GM12878 (cell line): ENCODE measurements at regions not wholly inside any gene's neighbourhood (a gene's known extent, or its start where the extent isn't known, plus 50 kb on each side); places are given as distances from the start of the nearest gene placed in this dataset.

Experiments used
- ATAC-seq: fragments of 200-7000 bp; cut with Tn5 transposase; 3 replicates; pipeline ENCODE4 v1.9.1; 2020; ENCODE audit warnings: mild to moderate bottlenecking, moderate library complexity
- BruUV-seq: library from RNA; stranded (reverse); fragments of 400-500 nt; replicated peaks from 2 replicates; lab custom pipeline; 2021; lab: Mats Ljungman, UMichigan
- CTCF ChIA-PET: fragments of 300-600 bp; sonication (Branson Sonifier 250); formaldehyde crosslinking; extraction: SDS; loops from one replicate; lab custom pipeline; 2021; ENCODE audit warnings: inconsistent platforms; lab: Yijun Ruan, JAX
- POLR2A ChIA-PET: fragments of 350-600 bp; formaldehyde crosslinking; extraction: SDS; loops from one replicate; lab custom pipeline; 2021; ENCODE audit warnings: inconsistent platforms; lab: Charles Lee
- RAD21 ChIA-PET: fragments of 300-600 bp; sonication (Branson Sonifier 250); formaldehyde crosslinking; loops from one replicate; lab custom pipeline; 2023; ENCODE audit warnings: antibody characterized with exemption; ENCODE audit not compliant: unreplicated experiment; lab: Charles Lee
- SMC1A ChIA-PET: fragments of 300-600 bp; sonication (Branson Sonifier 250); formaldehyde crosslinking; loops from one replicate; lab custom pipeline; 2023; ENCODE audit not compliant: unreplicated experiment, uncharacterized antibody; lab: Charles Lee
- DNase-seq: peaks from one replicate; pipeline ENCODE4 v3.0.0-alpha.2; 2011; ENCODE audit warnings: low read depth, low spot score
- FAIRE-seq: peaks from 3 replicates; lab custom pipeline; 2011; peaks lifted over from hg19 to GRCh38; lab: Jason Lieb, UNC
- H2AFZ ChIP-seq: 2 replicates; pipeline ENCODE4 v1.6.0; 2011; ENCODE audit warnings: low read depth, low read length, control low read depth; ENCODE audit not compliant: control insufficient read depth
- H3K27ac ChIP-seq: 2 replicates; pipeline ENCODE4 v1.5.1; 2011; ENCODE audit warnings: control low read depth; ENCODE audit not compliant: control insufficient read depth, insufficient read depth
- H3K27me3 ChIP-seq, 2 experiments: replicated peaks in 1 of 2; 2 replicates each; pipeline versions ENCODE4 v1.6.0 to v1.6.1; 2011; ENCODE audit warnings: low read length in 1 of 2; ENCODE audit not compliant: control insufficient read depth in 2 of 2, insufficient read depth in 2 of 2
- H3K36me3 ChIP-seq, 2 experiments: 2 replicates each; pipeline ENCODE4 v1.5.1; 2011; ENCODE audit warnings: low read length in 1 of 2; ENCODE audit not compliant: control insufficient read depth in 2 of 2, insufficient read depth in 2 of 2
- H3K4me1 ChIP-seq: 2 replicates; pipeline ENCODE4 v1.6.1; 2011; ENCODE audit warnings: mild to moderate bottlenecking, low read length, moderate library complexity, mixed read lengths; ENCODE audit not compliant: control insufficient read depth, insufficient read depth
- H3K4me2 ChIP-seq: 2 replicates; pipeline ENCODE4 v1.6.0; 2011; ENCODE audit warnings: control low read depth; ENCODE audit not compliant: control insufficient read depth, insufficient read depth
- H3K4me3 ChIP-seq: fragments of 200-600 bp; sonication (generic); 2 replicates; pipeline ENCODE4 v1.5.1; 2016
- H3K79me2 ChIP-seq: 2 replicates; pipeline ENCODE4 v1.6.0; 2011; ENCODE audit warnings: low read length; ENCODE audit not compliant: control insufficient read depth, insufficient read depth
- H3K9ac ChIP-seq: 2 replicates; pipeline ENCODE4 v1.8.0; 2011; ENCODE audit warnings: low read length, control low read depth, mixed read lengths; ENCODE audit not compliant: control insufficient read depth, insufficient read depth
- H3K9me3 ChIP-seq: replicated peaks from 3 replicates; pipeline ENCODE4 v1.5.1; 2011; ENCODE audit warnings: mild to moderate bottlenecking, low read length; ENCODE audit not compliant: control insufficient read depth, insufficient read depth
- H4K20me1 ChIP-seq: 2 replicates; pipeline ENCODE4 v1.6.0; 2011; ENCODE audit not compliant: control insufficient read depth, insufficient read depth
- DPF2 ChIP-seq: fragments of 450-650 bp; IDR thresholded peaks from 2 replicates; pipeline ENCODE4 v1.6.1; 2017; ENCODE audit warnings: mild to moderate bottlenecking
- ESRRA ChIP-seq: IDR thresholded peaks from 2 replicates; pipeline ENCODE4 v1.6.1; 2012; ENCODE audit warnings: mild to moderate bottlenecking, low read length, improper control_type of control experiment
- ETV6 ChIP-seq, 2 experiments: fragments of 450-650 bp in 1 of 2; IDR thresholded peaks in 1 of 2; conservative IDR thresholded peaks in 1 of 2; 2 replicates each; pipeline ENCODE4 v1.6.1; 2014; ENCODE audit warnings: antibody characterized with exemption in 1 of 2, borderline replicate concordance in 1 of 2, low read depth in 1 of 2, mild to moderate bottlenecking in 1 of 2, moderate library complexity in 1 of 2
- GABPA ChIP-seq: IDR thresholded peaks from 2 replicates; pipeline ENCODE4 v1.6.1; 2014; ENCODE audit warnings: antibody characterized with exemption, low read depth, mild to moderate bottlenecking, inconsistent platforms
- HDGF ChIP-seq: fragments of 450-650 bp; IDR thresholded peaks from 2 replicates; pipeline ENCODE4 v1.6.1; 2016; ENCODE audit warnings: antibody characterized with exemption
- PML ChIP-seq: IDR thresholded peaks from 2 replicates; pipeline ENCODE4 v1.6.1; 2012; ENCODE audit warnings: low read length, inconsistent platforms
- SUPT20H ChIP-seq: IDR thresholded peaks from 2 replicates; pipeline ENCODE4 v1.6.1; 2011; ENCODE audit warnings: low read depth, mild to moderate bottlenecking, low read length, moderate library complexity, borderline replicate concordance; ENCODE audit not compliant: control insufficient read depth
- SUZ12 ChIP-seq: fragments of 200-600 bp; sonication (generic); IDR thresholded peaks from one replicate; pipeline ENCODE4 v1.6.1; 2018; ENCODE audit warnings: antibody characterized with exemption, mild to moderate bottlenecking; ENCODE audit not compliant: unreplicated experiment
- ZNF622 ChIP-seq: fragments of 450-650 bp; IDR thresholded peaks from 2 replicates; pipeline ENCODE4 v1.6.1; 2017; ENCODE audit warnings: mild to moderate bottlenecking, inconsistent platforms
- WGBS: methylation state at CpG from one replicate; pipeline ENCODE4 v1.1.6; 2016; ENCODE audit warnings: low lambda C conversion rate; ENCODE audit not compliant: insufficient replicate concordance, insufficient coverage; ENCODE audit errors: missing lambda C conversion rate; 5-methylcytosine and 5-hydroxymethylcytosine counted together
- in situ Hi-C: fragments of 300-500 bp; cut with MboI; formaldehyde crosslinking; loops from 9 replicates; pipeline ENCODE4 v1.14.3; 2018; ENCODE audit warnings: mixed read lengths
- intact Hi-C: fragments of 100-400 bp; cut with micrococcal nuclease; formaldehyde crosslinking; loops from one replicate; pipeline ENCODE4 v1.14.2; 2022; ENCODE audit not compliant: unreplicated experiment
- TF ChIP-seq, protein P1 (sequence below): IDR thresholded peaks from 2 replicates; pipeline ENCODE4 v1.6.1; 2012; ENCODE audit warnings: low read depth, low read length, improper control_type of control experiment
- TF ChIP-seq, protein P2 (sequence below): IDR thresholded peaks from 2 replicates; pipeline ENCODE4 v1.6.1; 2011; ENCODE audit warnings: low read depth, low read length, improper control_type of control experiment, borderline replicate concordance
- TF ChIP-seq, protein P3 (sequence below): fragments of 450-650 bp; IDR thresholded peaks from 2 replicates; pipeline ENCODE4 v1.6.1; 2016; ENCODE audit warnings: mild to moderate bottlenecking
- TF ChIP-seq, protein P4 (sequence below): fragments of 450-650 bp; IDR thresholded peaks from 2 replicates; pipeline ENCODE4 v1.6.1; 2017; ENCODE audit warnings: borderline replicate concordance

DNA sequence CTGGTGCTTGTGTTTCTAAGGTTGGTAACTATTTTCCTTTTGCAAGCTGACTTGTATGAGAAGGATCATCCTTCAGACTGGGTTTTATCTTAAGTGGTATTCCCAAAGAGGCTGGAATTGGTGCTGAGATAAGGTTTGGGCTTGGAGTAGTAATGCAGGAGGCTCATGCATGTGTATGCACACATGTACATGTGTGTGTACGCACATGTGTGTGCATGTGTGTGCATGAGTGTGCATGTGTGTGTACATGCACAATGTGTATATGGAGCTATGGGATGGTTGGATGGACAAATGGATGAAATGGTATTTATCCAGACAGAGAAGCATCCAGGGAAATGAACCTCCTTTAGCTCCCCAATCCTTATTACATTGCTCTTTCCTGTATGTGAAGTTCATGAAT is 142.6 kb downstream of the CARTPT start:
- H3K9ac ChIP-seq: no peak overlapping the region
- no peaks in the 10 kb centered on the region for H3K36me3 ChIP-seq
- H3K4me3 ChIP-seq: no peak overlapping the region
- H4K20me1 ChIP-seq: no peaks in the 10 kb centered on the region
- in situ Hi-C loops (no loop called here), intact Hi-C loops (no loop called here)
- H3K27me3 ChIP-seq: no peaks in the 10 kb centered on the region; a peak in 1 of 4 replicates
- DNase-seq: no peak
- no peaks in the 10 kb centered on the region for H3K4me1 ChIP-seq
- H3K27ac ChIP-seq: no peak overlapping the region
- TF ChIP-seq PML (no peak), HDGF (no peak), ZNF622 (no peak), ETV6 (conservative IDR thresholded peaks at IDR 0.05 in 1 of 2, IDR thresholded peaks at IDR 0.05 in 1 of 2; ENCODE audit: borderline replicate concordance in 1 of 2, low read depth in 1 of 2) (no peak)
- TF ChIP-seq, protein P1, sequence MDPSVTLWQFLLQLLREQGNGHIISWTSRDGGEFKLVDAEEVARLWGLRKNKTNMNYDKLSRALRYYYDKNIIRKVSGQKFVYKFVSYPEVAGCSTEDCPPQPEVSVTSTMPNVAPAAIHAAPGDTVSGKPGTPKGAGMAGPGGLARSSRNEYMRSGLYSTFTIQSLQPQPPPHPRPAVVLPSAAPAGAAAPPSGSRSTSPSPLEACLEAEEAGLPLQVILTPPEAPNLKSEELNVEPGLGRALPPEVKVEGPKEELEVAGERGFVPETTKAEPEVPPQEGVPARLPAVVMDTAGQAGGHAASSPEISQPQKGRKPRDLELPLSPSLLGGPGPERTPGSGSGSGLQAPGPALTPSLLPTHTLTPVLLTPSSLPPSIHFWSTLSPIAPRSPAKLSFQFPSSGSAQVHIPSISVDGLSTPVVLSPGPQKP: no peak
- TF ChIP-seq, all 136 proteins: peak for 0
- ATAC-seq (no peak), FAIRE-seq (no peak)
- SMC1A ChIA-PET: no interaction called here
- no peak overlapping the region for H3K4me2 ChIP-seq
- H2AFZ ChIP-seq: no peak overlapping the region
- CTCF ChIA-PET: no interaction called here
- POLR2A ChIA-PET: no interaction called here
- WGBS: no CpG with 5 or more reads among the region's 1 CpG
- BruUV-seq: no TSS peak
- RAD21 ChIA-PET: no interaction called here
- H3K9me3 ChIP-seq: no peaks in the 10 kb centered on the region; the same call in 2 of the 3 replicates
- no peaks in the 10 kb centered on the region for H3K79me2 ChIP-seq

DNA sequence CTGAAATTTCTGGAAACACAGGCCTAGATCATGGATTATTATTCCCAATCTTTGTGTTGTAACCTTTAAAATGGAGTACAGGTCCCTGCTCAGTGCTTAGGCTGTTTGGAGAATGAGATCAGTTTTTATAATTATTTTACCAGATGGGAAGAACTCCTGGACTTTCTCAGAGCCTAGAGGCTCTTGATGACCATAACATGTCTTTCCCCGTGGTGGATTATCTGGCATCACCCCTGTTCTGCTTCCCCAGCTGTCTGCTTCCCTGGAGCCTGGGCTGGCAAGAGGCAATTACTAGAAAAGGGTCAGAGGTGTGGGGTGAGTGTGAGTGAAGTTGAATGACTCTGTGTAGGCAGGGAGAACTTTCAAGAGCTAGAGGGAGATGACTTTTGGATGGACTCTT is 143.0 kb downstream of the CARTPT start:
- no peak overlapping the region for H3K4me3 ChIP-seq
- H3K9ac ChIP-seq: no peak overlapping the region
- H3K36me3 ChIP-seq: no peaks in the 10 kb centered on the region
- no peaks in the 10 kb centered on the region for H3K4me1 ChIP-seq
- 6% methylated on average over 1 of the region's 1 CpG for WGBS
- H3K27me3 ChIP-seq: no peaks in the 10 kb centered on the region; a peak in 1 of 4 replicates
- POLR2A ChIA-PET: no interaction called here
- CTCF ChIA-PET: interaction anchor here (1.0 kb wide), 1 partner anchor 22 kb away, joined by 4 read pairs; no protein-coding TSS in a partner anchor
- H2AFZ ChIP-seq: no peak overlapping the region
- no peaks in the 10 kb centered on the region; the same call in 2 of the 3 replicates for H3K9me3 ChIP-seq
- no peaks in the 10 kb centered on the region for H3K79me2 ChIP-seq
- no TSS peak for BruUV-seq
- SMC1A ChIA-PET: no interaction called here
- no peak overlapping the region for H3K27ac ChIP-seq
- in situ Hi-C loops (no loop called here), intact Hi-C loops (no loop called here)
- RAD21 ChIA-PET: no interaction called here
- DNase-seq (no peak), FAIRE-seq (no peak), ATAC-seq (no peak)
- H4K20me1 ChIP-seq: no peaks in the 10 kb centered on the region
- no peak overlapping the region for H3K4me2 ChIP-seq
- TF ChIP-seq GABPA (no peak), DPF2 (no peak), SUPT20H (no peak), ESRRA (no peak), SUZ12 (no peak)
- TF ChIP-seq, protein P2, sequence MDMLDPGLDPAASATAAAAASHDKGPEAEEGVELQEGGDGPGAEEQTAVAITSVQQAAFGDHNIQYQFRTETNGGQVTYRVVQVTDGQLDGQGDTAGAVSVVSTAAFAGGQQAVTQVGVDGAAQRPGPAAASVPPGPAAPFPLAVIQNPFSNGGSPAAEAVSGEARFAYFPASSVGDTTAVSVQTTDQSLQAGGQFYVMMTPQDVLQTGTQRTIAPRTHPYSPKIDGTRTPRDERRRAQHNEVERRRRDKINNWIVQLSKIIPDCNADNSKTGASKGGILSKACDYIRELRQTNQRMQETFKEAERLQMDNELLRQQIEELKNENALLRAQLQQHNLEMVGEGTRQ: no peak
- TF ChIP-seq, protein P3, sequence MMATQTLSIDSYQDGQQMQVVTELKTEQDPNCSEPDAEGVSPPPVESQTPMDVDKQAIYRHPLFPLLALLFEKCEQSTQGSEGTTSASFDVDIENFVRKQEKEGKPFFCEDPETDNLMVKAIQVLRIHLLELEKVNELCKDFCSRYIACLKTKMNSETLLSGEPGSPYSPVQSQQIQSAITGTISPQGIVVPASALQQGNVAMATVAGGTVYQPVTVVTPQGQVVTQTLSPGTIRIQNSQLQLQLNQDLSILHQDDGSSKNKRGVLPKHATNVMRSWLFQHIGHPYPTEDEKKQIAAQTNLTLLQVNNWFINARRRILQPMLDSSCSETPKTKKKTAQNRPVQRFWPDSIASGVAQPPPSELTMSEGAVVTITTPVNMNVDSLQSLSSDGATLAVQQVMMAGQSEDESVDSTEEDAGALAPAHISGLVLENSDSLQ: no peak
- TF ChIP-seq, protein P4, sequence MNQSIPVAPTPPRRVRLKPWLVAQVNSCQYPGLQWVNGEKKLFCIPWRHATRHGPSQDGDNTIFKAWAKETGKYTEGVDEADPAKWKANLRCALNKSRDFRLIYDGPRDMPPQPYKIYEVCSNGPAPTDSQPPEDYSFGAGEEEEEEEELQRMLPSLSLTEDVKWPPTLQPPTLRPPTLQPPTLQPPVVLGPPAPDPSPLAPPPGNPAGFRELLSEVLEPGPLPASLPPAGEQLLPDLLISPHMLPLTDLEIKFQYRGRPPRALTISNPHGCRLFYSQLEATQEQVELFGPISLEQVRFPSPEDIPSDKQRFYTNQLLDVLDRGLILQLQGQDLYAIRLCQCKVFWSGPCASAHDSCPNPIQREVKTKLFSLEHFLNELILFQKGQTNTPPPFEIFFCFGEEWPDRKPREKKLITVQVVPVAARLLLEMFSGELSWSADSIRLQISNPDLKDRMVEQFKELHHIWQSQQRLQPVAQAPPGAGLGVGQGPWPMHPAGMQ: no peak
